DMS153 treated with DMSO at 0.1 percent for 48 hours (cell line): ENCODE measurements at regions not wholly inside any gene's neighbourhood (a gene's known extent, or its start where the extent isn't known, plus 50 kb on each side); places are given as distances from the start of the nearest gene placed in this dataset.

Source experiments
- DNase-seq: peaks from one replicate; lab custom pipeline; 2025; ENCODE audit not compliant: unreplicated experiment; lab: John Stamatoyannopoulos, UW

- no peak for DNase-seq
Measured at GRCh38 chr10:3525832-3526449, 259.1 kb downstream of the KLF6 start.

- DNase-seq: no peak
Measured at GRCh38 chr10:3524086-3524960, 260.7 kb downstream of the KLF6 start.

GRCh38 chr10:3523309-3524050, 261.5 kb downstream of the KLF6 start:
- DNase-seq: no peak

GRCh38 chr10:3516923-3517255, 268.1 kb downstream of the KLF6 start:
- no peak for DNase-seq

- no peak for DNase-seq
Measured at GRCh38 chr10:3516234-3516922, 268.6 kb downstream of the KLF6 start.

GRCh38 chr10:3514691-3515090, 270.3 kb downstream of the KLF6 start:
- no peak for DNase-seq

- no peak for DNase-seq
Measured at GRCh38 chr10:3512263-3512662, 272.7 kb downstream of the KLF6 start.

GRCh38 chr10:3511483-3511882, 273.5 kb downstream of the KLF6 start:
- DNase-seq: no peak

GRCh38 chr10:3510741-3511140, 274.3 kb downstream of the KLF6 start:
- DNase-seq: no peak

- no peak for DNase-seq
Measured at GRCh38 chr10:3509355-3509754, 275.7 kb downstream of the KLF6 start.

- no peak for DNase-seq
Measured at GRCh38 chr10:3503299-3503698, 281.7 kb downstream of the KLF6 start.

- DNase-seq: no peak
Measured at GRCh38 chr10:3502673-3503072, 282.3 kb downstream of the KLF6 start.

GRCh38 chr10:3500408-3500856, 284.6 kb downstream of the KLF6 start:
- no peak for DNase-seq

- no peak for DNase-seq
Measured at GRCh38 chr10:3499120-3499519, 285.9 kb downstream of the KLF6 start.

GRCh38 chr10:3497581-3497980, 287.4 kb downstream of the KLF6 start:
- no peak for DNase-seq

GRCh38 chr10:3496138-3496537, 288.9 kb downstream of the KLF6 start:
- DNase-seq: no peak

GRCh38 chr10:3495281-3495680, 289.7 kb downstream of the KLF6 start:
- no peak for DNase-seq

- DNase-seq: no peak
Measured at GRCh38 chr10:3494838-3495230, 290.2 kb downstream of the KLF6 start.

GRCh38 chr10:3494131-3494837, 290.7 kb downstream of the KLF6 start:
- no peak for DNase-seq

- no peak for DNase-seq
Measured at GRCh38 chr10:3493621-3494020, 291.4 kb downstream of the KLF6 start.

GRCh38 chr10:3491571-3491970, 293.4 kb downstream of the KLF6 start:
- DNase-seq: no peak
